Daoy (cell line): ENCODE measurements at regions not wholly inside any gene's neighbourhood (a gene's known extent, or its start where the extent isn't known, plus 50 kb on each side); places are given as distances from the start of the nearest gene placed in this dataset.

Experiments used
- DNase-seq: peaks from one replicate; pipeline ENCODE4 v3.0.0-alpha.2; 2015; ENCODE audit warnings: low read depth

- DNase-seq = no peak
Measured at GRCh38 chr16:20167323-20167722, 93.6 kb upstream of the GPR139 start.

GRCh38 chr16:20166531-20167235 lies 93.0 kb upstream of the GPR139 start:
- DNase-seq = peak; percentile 46

DNA sequence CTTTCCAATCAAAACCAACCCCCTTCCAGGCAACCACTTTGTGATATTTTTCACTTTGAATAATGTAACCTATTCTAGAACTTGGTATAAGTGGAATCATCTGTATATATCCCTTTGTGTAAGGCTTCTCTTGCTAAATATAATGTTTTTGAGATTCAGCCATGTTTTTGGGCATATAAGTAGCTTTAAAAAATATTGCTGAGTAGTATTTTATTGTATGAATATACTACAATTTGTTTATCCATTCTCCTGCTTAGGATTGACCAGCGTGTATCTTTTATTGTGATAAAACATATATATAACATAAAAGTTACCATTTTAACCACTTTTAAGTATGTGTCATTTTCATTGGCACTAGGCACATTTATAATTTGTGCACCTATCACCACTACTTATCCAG lies 79.8 kb upstream of the GPR139 start:
- no peak for DNase-seq

- no peak for DNase-seq
Measured at GRCh38 chr16:20147091-20147490, 73.4 kb upstream of the GPR139 start.

GRCh38 chr16:20141956-20142355 lies 68.3 kb upstream of the GPR139 start:
- DNase-seq = no peak

GRCh38 chr16:20137909-20138308 lies 64.2 kb upstream of the GPR139 start:
- no peak for DNase-seq

GRCh38 chr16:20137194-20137593 lies 63.5 kb upstream of the GPR139 start:
- no peak for DNase-seq

GRCh38 chr16:20136446-20136968 lies 62.8 kb upstream of the GPR139 start:
- peak; percentile 30 for DNase-seq

DNA sequence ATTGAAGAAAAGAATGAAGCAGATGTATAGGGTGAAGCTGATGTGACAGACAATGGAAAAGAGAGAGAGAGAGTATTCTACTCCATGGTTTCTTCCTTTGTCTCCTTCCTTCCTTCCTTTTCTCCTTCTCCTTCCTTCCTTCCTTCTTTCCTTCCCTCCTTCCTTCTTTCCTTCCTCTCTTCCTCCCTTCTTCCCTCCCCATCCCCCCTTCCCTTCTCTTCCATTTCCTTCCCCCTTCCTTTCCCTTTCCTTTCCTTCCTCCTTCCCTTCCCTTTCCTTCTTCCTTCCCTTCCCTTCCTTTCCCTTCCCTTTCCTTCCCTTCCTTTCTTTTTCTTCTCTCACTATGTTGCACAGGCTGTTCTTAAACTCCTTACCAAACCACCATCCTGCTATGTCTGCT lies 55.7 kb upstream of the GPR139 start:
- DNase-seq = no peak
